ENCODE measurements at regions not wholly inside any gene's neighbourhood (a gene's known extent, or its start where the extent isn't known, plus 50 kb on each side); places are given as distances from the start of the nearest gene placed in this dataset.

GRCh38 chr12:71270057-71270456, 112.3 kb upstream of the TSPAN8 start:
- no peak overlapping the region for H2BK5ac ChIP-seq (ENCODE audit: low read depth, low read length, poor library complexity, severe bottlenecking)
- no peaks in the 10 kb centered on the region for H3K27me3 ChIP-seq (ENCODE audit: control insufficient read depth, insufficient read depth, low read length)
- H3K56ac ChIP-seq (ENCODE audit: extremely low read depth, insufficient read depth, low read length): no peak overlapping the region
- no peak overlapping the region for H2BK20ac ChIP-seq (ENCODE audit: low read depth, low read length)
- H3K4me3 ChIP-seq (ENCODE audit: insufficient read depth, low read depth, low read length): no peak overlapping the region
- intact Hi-C loops (cut with micrococcal nuclease): no loop called here
- H4K91ac ChIP-seq (ENCODE audit: insufficient read depth, low read depth, low read length): no peak overlapping the region
- H4K20me1 ChIP-seq (ENCODE audit: insufficient read depth, low read length): no peaks in the 10 kb centered on the region
- H3K36me3 ChIP-seq (ENCODE audit: control insufficient read depth, insufficient read depth, low read length): no peaks in the 10 kb centered on the region
- DNase-seq: no peak
- no peak overlapping the region for H2AFZ ChIP-seq (replicated peaks; ENCODE audit: low read length, poor library complexity)
- H2AK5ac ChIP-seq (ENCODE audit: low read depth, low read length): no peak overlapping the region
- no peak overlapping the region for H2AK9ac ChIP-seq (replicated peaks; ENCODE audit: low read depth, low read length, poor library complexity)
- CTCF ChIA-PET: no interaction called here
- TF ChIP-seq USF2 (IDR thresholded peaks at IDR 0.05; ENCODE audit: low read depth, low read length) (no peak), MAFK (IDR thresholded peaks at IDR 0.05; ENCODE audit: low read depth, low read length) (no peak), POLR2A (IDR thresholded peaks at IDR 0.05; ENCODE audit: low read depth, low read length) (no peak)
- in situ Hi-C loops (cut with MboI; ENCODE audit: low sequenced_read_pairs): no loop called here
- no peak overlapping the region for H3K27ac ChIP-seq (ENCODE audit: insufficient read depth, low read length)
- no peaks in the 10 kb centered on the region for H3K79me1 ChIP-seq (ENCODE audit: low read depth in 1 of 2, low read length in 2 of 2)
- no peak overlapping the region for H4K8ac ChIP-seq (ENCODE audit: low read depth in 2 of 2, low read length in 2 of 2)
- H3K4me1 ChIP-seq (ENCODE audit: control insufficient read depth, insufficient read depth, low read length): no peaks in the 10 kb centered on the region
- no peak for ATAC-seq (ENCODE audit: low read depth)
- H3K23ac ChIP-seq (ENCODE audit: low read depth, low read length): no peak overlapping the region
- POLR2A ChIA-PET (ENCODE audit: unreplicated experiment): no interaction called here
- no peak overlapping the region for H4K5ac ChIP-seq (ENCODE audit: low read depth, low read length)
- H3K9me1 ChIP-seq (ENCODE audit: insufficient read depth, low read length): no peaks in the 10 kb centered on the region
- no TSS peak for BruUV-seq (replicated peaks)
- H3K9me3 ChIP-seq (ENCODE audit: control insufficient read depth, insufficient read depth, low read length): peaks cover 2% of the 10 kb centered on the region; the same call in 1 of the 2 replicates
- no peak overlapping the region for H3K14ac ChIP-seq (replicated peaks; ENCODE audit: low read depth, low read length)
- H3K9ac ChIP-seq (ENCODE audit: low read depth, low read length): no peak overlapping the region
- H3K18ac ChIP-seq (ENCODE audit: low read depth, low read length): no peak overlapping the region
- dilution Hi-C loops (cut with HindIII; ENCODE audit: low sequenced_read_pairs, unreplicated experiment): no loop called here
- no peak overlapping the region for H2BK120ac ChIP-seq (ENCODE audit: low read depth, low read length)
- H2BK15ac ChIP-seq (ENCODE audit: low read depth, low read length): no peak overlapping the region
- no CpG with 5 or more reads among the region's 5 CpGs for WGBS, 2 experiments (ENCODE audit: extremely low coverage in 2 of 2, insufficient read length in 1 of 2)
- no peak overlapping the region for H3K4me2 ChIP-seq (ENCODE audit: low read depth, low read length)
- no peak overlapping the region for H3K4ac ChIP-seq (ENCODE audit: low read depth, low read length)

All from IMR-90 (cell line).